Erythroblast (primary cell): ENCODE measurements at regions not wholly inside any gene's neighbourhood (a gene's known extent, or its start where the extent isn't known, plus 50 kb on each side); places are given as distances from the start of the nearest gene placed in this dataset.

ENCODE experiments used
- DNase-seq, 2 experiments: peaks; one replicate each; lab custom pipeline; 2025; lab: John Stamatoyannopoulos, UW
- GATA1 ChIP-seq: IDR thresholded peaks from 2 replicates; pipeline ENCODE4 v1.6.1; 2011; ENCODE audit warnings: low read depth, mild to moderate bottlenecking, control low read depth, low read length, moderate library complexity
- POLR2A ChIP-seq: IDR thresholded peaks from 2 replicates; pipeline ENCODE4 v1.6.1; 2011; ENCODE audit warnings: mild to moderate bottlenecking, low read length

GRCh38 chr1:65486613-65487012 lies 66.1 kb downstream of the LEPR start:
- DNase-seq = no peak
- TF ChIP-seq POLR2A = no peak
- no peak for TF ChIP-seq GATA1

- DNase-seq = no peak
- no peak for TF ChIP-seq GATA1
- no peak for TF ChIP-seq POLR2A
Observed at GRCh38 chr1:65489481-65489880, 69.0 kb downstream of the LEPR start.

- no peak for TF ChIP-seq POLR2A
- TF ChIP-seq GATA1 = no peak
- no peak for DNase-seq
Observed at GRCh38 chr1:65490231-65491009, 70.0 kb downstream of the LEPR start.

- TF ChIP-seq POLR2A (no peak), GATA1 (no peak)
- DNase-seq = no peak
Observed at GRCh38 chr1:65491472-65491871, 71.0 kb downstream of the LEPR start.

GRCh38 chr1:65493802-65494201 lies 73.3 kb downstream of the LEPR start:
- DNase-seq = no peak
- TF ChIP-seq POLR2A = no peak
- no peak for TF ChIP-seq GATA1

- no peak for DNase-seq
- TF ChIP-seq GATA1 = no peak
- no peak for TF ChIP-seq POLR2A
Observed at GRCh38 chr1:65494671-65495070, 74.2 kb downstream of the LEPR start.

GRCh38 chr1:65495137-65495536 lies 74.7 kb downstream of the LEPR start:
- no peak for DNase-seq
- TF ChIP-seq GATA1 = no peak

- DNase-seq = no peak
- TF ChIP-seq GATA1 (no peak), POLR2A (no peak)
Observed at GRCh38 chr1:65497256-65497830, 76.9 kb downstream of the LEPR start.

- TF ChIP-seq GATA1 (no peak), POLR2A (no peak)
- DNase-seq = no peak
Observed at GRCh38 chr1:65503427-65503826, 83.0 kb downstream of the LEPR start.

GRCh38 chr1:65504263-65504662 lies 83.8 kb downstream of the LEPR start:
- no peak for DNase-seq
- no peak for TF ChIP-seq POLR2A
- no peak for TF ChIP-seq GATA1

- DNase-seq = no peak
- TF ChIP-seq GATA1 = no peak
- TF ChIP-seq POLR2A = no peak
Observed at GRCh38 chr1:65505547-65506300, 85.3 kb downstream of the LEPR start.

- TF ChIP-seq GATA1 = no peak
- no peak for TF ChIP-seq POLR2A
- DNase-seq = no peak
Observed at GRCh38 chr1:65508051-65508450, 87.6 kb downstream of the LEPR start.

GRCh38 chr1:65509912-65510680 lies 89.6 kb downstream of the LEPR start:
- TF ChIP-seq POLR2A = no peak
- TF ChIP-seq GATA1 = no peak
- DNase-seq = no peak

- TF ChIP-seq POLR2A (no peak), GATA1 (no peak)
- no peak for DNase-seq
Observed at GRCh38 chr1:65510961-65511360, 90.5 kb downstream of the LEPR start.
